ENCODE measurements at regions not wholly inside any gene's neighbourhood (a gene's known extent, or its start where the extent isn't known, plus 50 kb on each side); places are given as distances from the start of the nearest gene placed in this dataset.

GRCh38 chr5:135707302-135707701 is 127.2 kb upstream of the SLC25A48 start:
- in situ Hi-C loops (cut with HindIII; ENCODE audit: low sequenced_read_pairs): no loop called here
- no peak for DNase-seq (ENCODE audit: low spot score)

GRCh38 chr5:135706893-135707292 is 127.6 kb upstream of the SLC25A48 start:
- in situ Hi-C loops (cut with HindIII; ENCODE audit: low sequenced_read_pairs): no loop called here
- no peak for DNase-seq (ENCODE audit: low spot score)

GRCh38 chr5:135706474-135706873 is 127.7 kb upstream of the CXCL14 start:
- no peak for DNase-seq (ENCODE audit: low spot score)
- in situ Hi-C loops (cut with HindIII; ENCODE audit: low sequenced_read_pairs): no loop called here

GRCh38 chr5:135705941-135706466 is 127.2 kb upstream of the CXCL14 start:
- no peak for DNase-seq (ENCODE audit: low spot score)
- in situ Hi-C loops (cut with HindIII; ENCODE audit: low sequenced_read_pairs): no loop called here

- no peak for DNase-seq (ENCODE audit: low spot score)
- in situ Hi-C loops (cut with HindIII; ENCODE audit: low sequenced_read_pairs): no loop called here
These were observed 126.4 kb upstream of the CXCL14 start for GRCh38 chr5:135705141-135705631.

- no peak for DNase-seq (ENCODE audit: low spot score)
- in situ Hi-C loops (cut with HindIII; ENCODE audit: low sequenced_read_pairs): no loop called here
These were observed 125.8 kb upstream of the CXCL14 start for GRCh38 chr5:135704616-135705015.

GRCh38 chr5:135703016-135703550 is 124.3 kb upstream of the CXCL14 start:
- DNase-seq (ENCODE audit: low spot score): no peak
- in situ Hi-C loops (cut with HindIII; ENCODE audit: low sequenced_read_pairs): no loop called here

GRCh38 chr5:135702191-135702590 is 123.4 kb upstream of the CXCL14 start:
- DNase-seq (ENCODE audit: low spot score): no peak
- in situ Hi-C loops (cut with HindIII; ENCODE audit: low sequenced_read_pairs): no loop called here

GRCh38 chr5:135700731-135701130 is 121.9 kb upstream of the CXCL14 start:
- DNase-seq (ENCODE audit: low spot score): no peak
- in situ Hi-C loops (cut with HindIII; ENCODE audit: low sequenced_read_pairs): no loop called here

GRCh38 chr5:135697959-135698345 is 119.2 kb upstream of the CXCL14 start:
- in situ Hi-C loops (cut with HindIII; ENCODE audit: low sequenced_read_pairs): no loop called here

GRCh38 chr5:135697251-135697958 is 118.6 kb upstream of the CXCL14 start:
- in situ Hi-C loops (cut with HindIII; ENCODE audit: low sequenced_read_pairs): no loop called here
- DNase-seq (ENCODE audit: low spot score): no peak

More at GRCh38 chr5:135697959-135698345, 119.2 kb upstream of the CXCL14 start:
- no peak for DNase-seq (ENCODE audit: low spot score)

- in situ Hi-C loops (cut with HindIII; ENCODE audit: low sequenced_read_pairs): no loop called here
- no peak for DNase-seq (ENCODE audit: low spot score)
These were observed 117.5 kb upstream of the CXCL14 start for GRCh38 chr5:135696317-135696716.

- in situ Hi-C loops (cut with HindIII; ENCODE audit: low sequenced_read_pairs): no loop called here
- no peak for DNase-seq (ENCODE audit: low spot score)
These were observed 117.0 kb upstream of the CXCL14 start for GRCh38 chr5:135695656-135696313.

GRCh38 chr5:135694906-135695305 is 116.1 kb upstream of the CXCL14 start:
- in situ Hi-C loops (cut with HindIII; ENCODE audit: low sequenced_read_pairs): no loop called here
- DNase-seq (ENCODE audit: low spot score): no peak

GRCh38 chr5:135694012-135694411 is 115.2 kb upstream of the CXCL14 start:
- DNase-seq (ENCODE audit: low spot score): no peak
- in situ Hi-C loops (cut with HindIII; ENCODE audit: low sequenced_read_pairs): no loop called here

GRCh38 chr5:135693371-135693955 is 114.7 kb upstream of the CXCL14 start:
- DNase-seq (ENCODE audit: low spot score): no peak
- in situ Hi-C loops (cut with HindIII; ENCODE audit: low sequenced_read_pairs): no loop called here

- in situ Hi-C loops (cut with HindIII; ENCODE audit: low sequenced_read_pairs): no loop called here
These were observed 112.3 kb upstream of the CXCL14 start for GRCh38 chr5:135691044-135691443.

GRCh38 chr5:135690466-135690865 is 111.7 kb upstream of the CXCL14 start:
- in situ Hi-C loops (cut with HindIII; ENCODE audit: low sequenced_read_pairs): no loop called here
- DNase-seq (ENCODE audit: low spot score): no peak

More at GRCh38 chr5:135691044-135691443, 112.3 kb upstream of the CXCL14 start:
- no peak for DNase-seq (ENCODE audit: low spot score)

- in situ Hi-C loops (cut with HindIII; ENCODE audit: low sequenced_read_pairs): no loop called here
- DNase-seq (ENCODE audit: low spot score): no peak
These were observed 110.7 kb upstream of the CXCL14 start for GRCh38 chr5:135689506-135689905.

- in situ Hi-C loops (cut with HindIII; ENCODE audit: low sequenced_read_pairs): no loop called here
- no peak for DNase-seq (ENCODE audit: low spot score)
These were observed 109.6 kb upstream of the CXCL14 start for GRCh38 chr5:135688385-135688784.
